22Rv1 (cell line): ENCODE measurements at regions not wholly inside any gene's neighbourhood (a gene's known extent, or its start where the extent isn't known, plus 50 kb on each side); places are given as distances from the start of the nearest gene placed in this dataset.

Source experiments
- ZFX ChIP-seq: fragments of 450-650 bp; IDR thresholded peaks from 2 replicates; pipeline ENCODE4 v1.6.1; 2017; ENCODE audit warnings: antibody characterized with exemption, borderline replicate concordance
- TF ChIP-seq, protein P1 (sequence below): fragments of 450-650 bp; IDR thresholded peaks from 2 replicates; pipeline ENCODE4 v1.5.1; 2017; ENCODE audit warnings: mild to moderate bottlenecking

DNA sequence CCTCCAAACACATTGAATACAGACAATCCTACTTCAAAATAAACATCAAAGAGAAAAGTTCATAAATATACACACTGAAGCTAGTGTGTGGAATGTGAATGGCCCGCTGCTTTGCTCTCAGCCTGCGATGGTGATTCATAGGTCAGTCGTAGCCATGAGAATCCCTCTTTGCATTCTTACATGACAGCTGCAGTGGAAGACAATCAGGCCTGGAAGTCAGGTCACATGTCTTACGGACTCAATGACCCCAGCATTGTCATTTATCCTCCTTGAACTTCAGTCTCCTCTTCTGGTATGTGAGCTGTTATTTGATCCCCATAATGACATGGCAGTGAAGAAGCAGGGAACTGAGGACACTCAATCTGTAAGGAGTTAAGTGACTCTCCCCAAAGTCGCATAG, 217.8 kb upstream of the EOMES start:
- TF ChIP-seq, protein P1, sequence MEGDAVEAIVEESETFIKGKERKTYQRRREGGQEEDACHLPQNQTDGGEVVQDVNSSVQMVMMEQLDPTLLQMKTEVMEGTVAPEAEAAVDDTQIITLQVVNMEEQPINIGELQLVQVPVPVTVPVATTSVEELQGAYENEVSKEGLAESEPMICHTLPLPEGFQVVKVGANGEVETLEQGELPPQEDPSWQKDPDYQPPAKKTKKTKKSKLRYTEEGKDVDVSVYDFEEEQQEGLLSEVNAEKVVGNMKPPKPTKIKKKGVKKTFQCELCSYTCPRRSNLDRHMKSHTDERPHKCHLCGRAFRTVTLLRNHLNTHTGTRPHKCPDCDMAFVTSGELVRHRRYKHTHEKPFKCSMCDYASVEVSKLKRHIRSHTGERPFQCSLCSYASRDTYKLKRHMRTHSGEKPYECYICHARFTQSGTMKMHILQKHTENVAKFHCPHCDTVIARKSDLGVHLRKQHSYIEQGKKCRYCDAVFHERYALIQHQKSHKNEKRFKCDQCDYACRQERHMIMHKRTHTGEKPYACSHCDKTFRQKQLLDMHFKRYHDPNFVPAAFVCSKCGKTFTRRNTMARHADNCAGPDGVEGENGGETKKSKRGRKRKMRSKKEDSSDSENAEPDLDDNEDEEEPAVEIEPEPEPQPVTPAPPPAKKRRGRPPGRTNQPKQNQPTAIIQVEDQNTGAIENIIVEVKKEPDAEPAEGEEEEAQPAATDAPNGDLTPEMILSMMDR: no peak
- TF ChIP-seq ZFX: no peak
